ENCODE measurements at regions not wholly inside any gene's neighbourhood (a gene's known extent, or its start where the extent isn't known, plus 50 kb on each side); places are given as distances from the start of the nearest gene placed in this dataset.

GRCh38 chr4:62588671-62589070 is 1388.5 kb downstream of the ADGRL3 start:
- Histone ChIP-seq H3K9me3 (peaks cover 0 to 5% (median 2%) of the 10 kb centered on the region in 4 donors), H3K27ac (no peak overlapping the region), H3K36me3 (no peaks in the 10 kb centered on the region), H3K4me3 (no peak overlapping the region), H3K27me3 (no peaks in the 10 kb centered on the region), H3K4me1 (no peaks in the 10 kb centered on the region)
- ATAC-seq (ENCODE audit: low FRiP score in 2 of 2) (no peak), DNase-seq (no peak)
- TF ChIP-seq POLR2A (IDR thresholded peaks at IDR 0.05) (no peak), POLR2AphosphoS5 (IDR thresholded peaks at IDR 0.05) (no peak), CTCF (IDR thresholded peaks at IDR 0.05) (no peak)
- WGBS, 2 donors: 100% methylated on average over 1 of the region's 1 CpG; no CpG with 5 or more reads in 1 of the 2 donors

GRCh38 chr4:62571494-62571893 is 1371.4 kb downstream of the ADGRL3 start:
- no peak for ATAC-seq (ENCODE audit: low FRiP score in 2 of 2)
- no peak for TF ChIP-seq POLR2AphosphoS5 (IDR thresholded peaks at IDR 0.05)
- TF ChIP-seq POLR2A (IDR thresholded peaks at IDR 0.05): no peak
- no peak for TF ChIP-seq CTCF (IDR thresholded peaks at IDR 0.05)
- no peak for TF ChIP-seq EP300 (IDR thresholded peaks at IDR 0.05)
- 43 to 83% methylated on average over 1 to 4 of the region's 4 CpGs for WGBS, 2 donors
- Histone ChIP-seq H3K9me3 (no peaks in the 10 kb centered on the region), H3K27me3 (no peaks in the 10 kb centered on the region), H3K36me3 (no peaks in the 10 kb centered on the region), H3K4me1 (no peaks in the 10 kb centered on the region), H3K27ac (no peak overlapping the region), H3K4me3 (no peak overlapping the region)
- no peak for DNase-seq

- no peaks in the 10 kb centered on the region for H3K4me1 ChIP-seq
- H3K4me3 ChIP-seq: no peak overlapping the region
- TF ChIP-seq EP300 (IDR thresholded peaks at IDR 0.05) (no peak), POLR2AphosphoS5 (IDR thresholded peaks at IDR 0.05) (no peak), POLR2A (IDR thresholded peaks at IDR 0.05) (no peak), CTCF (IDR thresholded peaks at IDR 0.05) (no peak)
- no peaks in the 10 kb centered on the region for H3K36me3 ChIP-seq
- H3K27me3 ChIP-seq: no peaks in the 10 kb centered on the region
- ATAC-seq (ENCODE audit: low FRiP score in 2 of 2) (no peak), DNase-seq (no peak)
- no peaks in the 10 kb centered on the region for H3K9me3 ChIP-seq
- no peak overlapping the region for H3K27ac ChIP-seq
These were observed 1360.7 kb downstream of the ADGRL3 start for GRCh38 chr4:62560858-62561257.

GRCh38 chr4:62550121-62550520 is 1350.0 kb downstream of the ADGRL3 start:
- 85 to 86% methylated on average over 2 of the region's 2 CpGs for WGBS, 2 donors
- TF ChIP-seq POLR2A (IDR thresholded peaks at IDR 0.05) (no peak), CTCF (IDR thresholded peaks at IDR 0.05) (no peak), EP300 (IDR thresholded peaks at IDR 0.05) (no peak), POLR2AphosphoS5 (IDR thresholded peaks at IDR 0.05) (no peak)

GRCh38 chr4:62549601-62550000 is 1349.5 kb downstream of the ADGRL3 start:
- H3K27ac ChIP-seq: no peak overlapping the region
- 90 to 100% methylated on average over 1 of the region's 1 CpG for WGBS, 2 donors
- DNase-seq (no peak), ATAC-seq (ENCODE audit: low FRiP score in 2 of 2) (no peak)
- TF ChIP-seq POLR2AphosphoS5 (IDR thresholded peaks at IDR 0.05) (no peak), EP300 (IDR thresholded peaks at IDR 0.05) (no peak), POLR2A (IDR thresholded peaks at IDR 0.05) (no peak), CTCF (IDR thresholded peaks at IDR 0.05) (no peak)
- no peaks in the 10 kb centered on the region for H3K36me3 ChIP-seq
- H3K27me3 ChIP-seq: no peaks in the 10 kb centered on the region
- no peaks in the 10 kb centered on the region for H3K4me1 ChIP-seq
- no peaks in the 10 kb centered on the region for H3K9me3 ChIP-seq
- H3K4me3 ChIP-seq: no peak overlapping the region

More at GRCh38 chr4:62550121-62550520, 1350.0 kb downstream of the ADGRL3 start:
- Histone ChIP-seq H3K27me3 (no peaks in the 10 kb centered on the region), H3K9me3 (no peaks in the 10 kb centered on the region), H3K4me1 (no peaks in the 10 kb centered on the region), H3K36me3 (no peaks in the 10 kb centered on the region), H3K27ac (no peak overlapping the region), H3K4me3 (no peak overlapping the region)
- ATAC-seq (ENCODE audit: low FRiP score in 2 of 2) (no peak), DNase-seq (no peak)
